Frontal cortex (tissue), 3 donors: ENCODE measurements at regions not wholly inside any gene's neighbourhood (a gene's known extent, or its start where the extent isn't known, plus 50 kb on each side); places are given as distances from the start of the nearest gene placed in this dataset.
"Not testable (repeated sequence)": the region's sequence is repeated elsewhere in the genome, so short reads cannot be mapped to it uniquely, and the experiment has no call there.

Experiments
- DNase-seq, 2 donors: peaks; one replicate each; pipeline ENCODE4 v3.0.0; 2012; ENCODE audit warnings: low spot score in 2 of 2
- FAIRE-seq: peaks from 2 replicates; lab custom pipeline; 2012; peaks lifted over from hg19 to GRCh38; lab: Jason Lieb, UNC
- donor health status: control.
- donor health status: control.
- donor health status: control.

DNA sequence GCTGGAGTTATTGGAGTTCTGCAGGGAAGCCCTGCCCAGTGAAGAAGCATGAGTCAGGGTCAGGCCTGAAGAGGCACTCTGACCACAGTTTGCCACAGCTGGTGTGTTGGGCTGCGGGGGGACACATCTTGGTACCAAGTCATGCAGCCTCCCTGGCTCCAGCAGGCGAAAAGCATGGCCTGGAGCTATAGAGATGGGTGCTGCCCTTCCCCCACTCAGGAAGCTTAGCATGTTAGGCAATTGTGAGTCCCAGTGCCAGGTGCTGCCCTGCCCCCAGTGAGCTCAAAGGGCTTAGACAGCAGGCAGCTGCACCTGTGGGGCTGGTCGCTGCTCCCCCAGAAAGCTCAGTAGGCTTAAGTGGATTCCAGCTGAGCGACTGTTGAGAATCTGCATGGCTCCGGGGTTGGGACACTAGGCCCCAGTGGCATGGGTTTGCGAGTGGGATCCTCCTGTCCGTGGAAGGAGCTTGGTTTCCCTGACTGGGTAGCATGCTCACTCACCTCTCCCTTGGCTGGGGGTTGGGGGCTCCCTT is 755.5 kb downstream of the GLUD2 start:
- no peak for FAIRE-seq

DNA sequence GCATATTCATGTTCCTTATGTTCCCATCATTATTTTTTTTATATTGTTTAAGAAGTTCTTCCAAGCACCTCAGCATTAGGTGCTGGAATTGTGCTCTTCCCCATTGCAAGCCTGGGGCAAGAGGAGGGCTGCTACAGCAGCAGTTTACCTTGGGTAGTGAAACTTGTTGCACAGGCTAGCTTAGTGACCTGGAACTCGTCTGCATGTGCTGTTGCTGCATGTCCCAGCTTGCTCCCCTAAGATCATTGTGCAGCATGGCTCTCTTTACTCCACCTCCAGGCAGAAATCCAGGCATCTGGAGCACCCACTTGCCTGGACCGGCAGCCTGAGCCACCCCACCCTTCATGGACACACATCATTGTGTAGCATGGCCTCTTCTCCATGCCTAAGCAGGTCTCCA is 776.0 kb downstream of the GLUD2 start:
- DNase-seq (no peak), FAIRE-seq (no peak)

More for the DNA sequence above, 755.5 kb downstream of the GLUD2 start:
- DNase-seq = no peak

- FAIRE-seq (no peak), DNase-seq (no peak)
These were observed 784.2 kb downstream of the GLUD2 start for GRCh38 chrX:121831601-121832000.

- DNase-seq = no peak
- FAIRE-seq = no peak
These were observed 785.0 kb downstream of the GLUD2 start for GRCh38 chrX:121832446-121832845.

- FAIRE-seq = no peak
- no peak for DNase-seq
These were observed 788.6 kb downstream of the GLUD2 start for GRCh38 chrX:121836000-121836399.

DNA sequence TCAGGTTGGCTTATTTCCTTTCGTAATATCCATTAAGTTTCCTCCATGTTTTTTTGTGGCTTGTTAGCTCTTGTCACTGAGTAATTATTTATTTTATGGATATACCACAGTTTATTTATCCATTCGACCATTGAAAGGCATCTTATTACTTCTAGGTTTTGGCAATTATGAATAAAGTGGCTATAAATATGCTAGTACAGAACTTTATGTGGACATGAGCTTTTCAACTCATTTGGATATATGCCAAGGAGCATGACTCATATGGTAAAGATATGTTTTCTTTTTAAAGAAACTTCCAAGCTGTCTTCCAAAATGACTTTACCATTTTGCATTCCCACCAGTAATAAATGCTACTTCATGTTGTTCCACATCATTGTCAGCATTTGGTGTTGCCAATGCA is 803.6 kb downstream of the GLUD2 start:
- FAIRE-seq = no peak
- no peak for DNase-seq

- no peak for FAIRE-seq
These were observed 806.6 kb downstream of the GLUD2 start for GRCh38 chrX:121853762-121854613.

DNA sequence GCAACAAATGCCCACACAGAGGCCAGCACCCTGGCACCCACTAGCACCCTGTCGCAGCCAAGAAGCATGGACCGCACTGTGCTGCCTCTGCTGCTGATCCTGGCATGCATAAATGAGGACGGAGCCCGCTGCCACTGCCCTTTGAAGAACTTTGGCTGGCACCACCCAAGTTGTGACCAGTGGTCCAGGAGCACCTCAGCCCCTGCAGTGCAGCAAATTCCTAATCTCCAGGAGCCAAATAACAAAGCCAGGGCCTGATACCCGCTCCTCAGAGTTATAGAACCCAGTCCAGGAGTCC is 807.2 kb downstream of the GLUD2 start:
- DNase-seq (no peak), FAIRE-seq (no peak)

More at GRCh38 chrX:121853762-121854613, 806.6 kb downstream of the GLUD2 start:
- no peak for DNase-seq

- DNase-seq = no peak
These were observed 811.6 kb downstream of the GLUD2 start for GRCh38 chrX:121858867-121859647.

DNA sequence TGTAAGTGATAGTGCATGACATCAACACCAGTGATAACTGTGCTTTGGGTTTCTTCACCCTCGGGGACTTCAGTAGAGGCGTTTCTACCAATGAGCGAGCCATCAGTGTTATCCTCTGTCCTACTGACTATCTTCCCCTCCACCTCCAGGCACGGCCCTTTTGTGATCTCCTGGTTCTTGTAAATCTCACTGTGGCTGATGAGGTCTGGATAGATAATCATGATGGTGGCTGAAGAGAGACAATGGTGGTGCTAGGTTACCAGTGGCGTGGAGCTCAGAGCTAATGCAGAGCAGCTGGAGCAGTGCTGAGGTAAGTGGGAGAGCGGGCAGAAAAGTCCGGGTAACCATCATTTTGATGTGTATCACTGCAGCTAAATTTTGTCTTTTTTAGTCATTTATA is 816.6 kb downstream of the GLUD2 start:
- FAIRE-seq = no peak
- no peak for DNase-seq

More at GRCh38 chrX:121858867-121859647, 811.6 kb downstream of the GLUD2 start:
- no peak for FAIRE-seq

- no peak for FAIRE-seq
- no peak for DNase-seq
These were observed 817.2 kb downstream of the GLUD2 start for GRCh38 chrX:121864561-121864960.

GRCh38 chrX:121869876-121870477 is 822.6 kb downstream of the GLUD2 start:
- FAIRE-seq = no peak
- DNase-seq = no peak

DNA sequence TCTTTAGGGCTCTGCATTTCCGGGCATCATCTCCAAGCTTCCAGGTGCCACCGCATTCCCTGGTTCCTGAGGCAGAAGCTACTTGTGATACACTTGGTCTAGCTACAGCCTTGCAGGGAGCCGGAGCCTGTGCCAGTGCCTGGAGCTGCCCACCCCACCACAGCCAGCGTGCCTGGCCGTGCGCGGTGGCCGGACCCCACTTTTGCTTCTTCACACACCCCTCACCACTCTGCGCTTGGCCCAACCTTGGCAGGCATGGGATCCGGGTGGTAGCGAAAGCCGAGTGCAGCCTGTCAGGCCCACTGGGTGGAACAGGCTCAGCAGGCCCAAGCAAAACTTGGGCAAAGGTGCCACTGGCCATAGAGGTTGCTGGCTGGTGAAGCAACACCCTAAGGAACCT is 823.7 kb downstream of the GLUD2 start:
- DNase-seq = no peak
- no peak for FAIRE-seq

DNA sequence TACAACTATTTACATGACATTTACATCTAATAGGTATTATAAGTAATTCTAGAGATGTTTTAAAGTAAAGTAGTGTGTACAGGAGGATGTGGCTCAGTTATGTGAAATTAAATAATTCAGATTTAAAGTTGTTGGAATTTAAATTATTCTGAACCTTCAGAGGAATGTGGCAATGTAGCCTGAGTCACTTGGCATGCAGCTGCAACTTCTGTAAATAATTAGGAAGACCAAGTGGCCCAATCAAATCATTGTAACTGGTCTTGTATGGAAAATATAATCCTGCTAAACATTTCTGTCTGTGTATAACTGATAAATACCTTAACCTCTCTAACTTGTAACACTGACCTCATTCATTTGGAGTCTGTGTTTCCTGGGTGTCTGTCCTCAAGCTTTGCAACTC is 828.9 kb downstream of the GLUD2 start:
- DNase-seq (no peak), FAIRE-seq (no peak)

- FAIRE-seq, DNase-seq: not testable (repeated sequence)
These were observed 829.9 kb downstream of the GLUD2 start for GRCh38 chrX:121877337-121877736.

DNA sequence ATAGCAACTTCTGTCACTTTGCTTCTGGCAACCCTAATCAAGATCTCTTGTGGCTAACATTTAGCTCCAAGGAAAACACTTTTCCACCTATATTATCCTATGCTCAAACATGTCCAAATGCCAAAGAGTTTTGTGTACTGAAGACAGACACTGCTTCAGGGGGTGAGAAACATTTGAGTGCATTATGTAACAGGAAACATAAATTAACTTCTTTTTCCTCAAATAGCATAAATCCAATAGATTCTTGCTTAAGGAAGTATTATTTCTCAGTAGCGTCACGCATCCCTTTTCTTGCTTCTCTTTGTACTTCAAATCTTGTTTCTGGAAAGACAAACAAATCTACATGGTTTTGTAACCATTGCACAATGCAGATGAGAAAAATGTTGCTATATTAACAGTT is 839.1 kb downstream of the GLUD2 start:
- DNase-seq = no peak
- FAIRE-seq = no peak

DNA sequence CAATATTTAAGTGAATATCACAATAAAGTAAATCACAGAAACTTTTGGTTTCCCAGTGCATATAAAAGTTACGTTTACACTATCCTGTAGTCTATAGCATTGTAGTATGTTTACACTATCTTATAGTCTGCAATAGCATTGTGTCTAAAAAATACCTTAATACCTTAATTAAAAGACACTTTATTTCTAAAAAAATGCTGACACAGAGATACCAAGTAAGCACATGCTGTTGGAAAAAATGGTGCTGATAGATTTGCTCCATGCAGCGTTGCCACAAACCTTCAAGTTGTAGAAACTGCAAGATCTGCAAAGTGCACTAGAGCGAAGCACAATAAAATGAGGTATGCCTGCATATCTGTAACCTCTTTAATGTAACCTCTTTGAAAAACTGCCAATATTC is 847.3 kb downstream of the GLUD2 start:
- no peak for DNase-seq
- no peak for FAIRE-seq

DNA sequence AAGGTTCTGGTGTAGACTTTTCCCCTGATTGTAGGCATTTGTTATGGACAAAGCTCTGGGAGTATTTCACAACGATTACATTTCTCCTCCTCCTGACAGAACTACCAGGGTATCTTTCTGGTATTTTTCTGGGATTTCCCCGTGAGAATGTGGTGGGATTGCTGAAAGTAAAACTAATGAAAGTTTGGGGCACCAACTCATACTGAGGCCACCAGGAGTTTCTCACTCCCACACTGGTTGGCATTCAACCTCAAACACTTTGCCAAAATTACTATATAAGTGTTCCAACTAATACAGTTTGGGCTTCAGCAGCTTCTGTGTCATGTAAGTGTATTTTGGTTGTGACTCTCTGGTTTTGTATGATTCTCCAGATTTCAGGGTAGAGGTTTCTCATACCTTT is 855.1 kb downstream of the GLUD2 start:
- no peak for DNase-seq
- FAIRE-seq = no peak

DNA sequence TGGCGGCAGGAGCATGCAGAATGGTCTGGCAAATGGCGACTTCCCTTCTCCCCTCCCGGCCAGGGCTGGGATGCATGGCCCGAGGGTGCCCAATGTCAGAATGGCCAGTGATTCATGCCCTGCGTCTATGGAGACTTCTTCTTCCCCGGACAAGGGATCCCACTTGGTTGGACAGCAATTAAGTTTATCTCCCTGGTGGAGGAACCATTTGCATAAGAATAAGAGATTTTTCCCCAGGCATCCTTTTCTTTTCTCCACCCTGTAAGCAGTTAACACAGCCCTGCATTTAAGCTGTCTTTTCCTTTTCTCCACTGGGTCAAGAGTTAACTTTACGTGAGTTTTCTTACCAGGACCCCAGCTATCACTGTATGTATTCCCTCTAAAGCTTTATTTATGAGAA is 856.6 kb downstream of the GLUD2 start:
- DNase-seq = no peak
- FAIRE-seq = no peak

DNA sequence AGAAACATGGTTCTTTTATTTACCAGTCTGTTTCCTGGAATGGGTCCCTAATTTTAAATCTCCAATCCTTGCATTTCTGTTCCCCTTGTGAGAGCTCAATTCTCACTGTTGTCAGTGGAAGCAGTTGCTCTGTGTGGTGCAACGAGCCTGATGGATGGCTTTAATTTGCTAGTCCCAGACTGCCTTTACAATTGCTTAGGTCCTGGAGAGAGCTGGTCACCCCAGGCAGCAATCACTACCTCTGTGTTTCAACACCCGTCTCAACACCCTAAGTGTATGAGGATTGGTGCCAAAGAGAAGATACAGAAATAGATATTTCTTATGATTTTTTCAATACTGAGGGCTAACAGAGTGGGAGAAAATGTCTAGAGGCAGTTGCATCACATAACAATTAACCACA is 873.8 kb downstream of the GLUD2 start:
- DNase-seq (no peak), FAIRE-seq (no peak)

DNA sequence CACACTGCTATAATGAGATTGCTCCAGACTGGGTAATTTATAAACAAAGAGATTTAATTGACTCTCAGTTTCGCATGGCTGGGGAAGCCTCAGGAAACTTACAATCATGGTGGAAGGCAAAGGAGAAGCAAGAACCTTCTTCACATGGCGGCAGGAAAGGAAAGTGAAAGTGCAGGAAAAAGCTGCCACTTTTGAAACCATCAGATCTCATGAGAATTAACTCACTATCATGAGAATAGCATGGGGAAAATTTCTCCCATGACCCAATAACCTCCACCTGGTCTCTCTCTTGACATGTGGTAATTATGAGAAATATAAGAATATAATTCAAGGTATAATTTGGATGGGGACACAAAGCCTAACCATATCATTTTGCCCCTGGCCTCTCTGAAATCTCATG is 884.2 kb downstream of the GLUD2 start:
- DNase-seq = no peak
- FAIRE-seq = no peak
